H1 (cell line): ENCODE measurements at regions not wholly inside any gene's neighbourhood (a gene's known extent, or its start where the extent isn't known, plus 50 kb on each side); places are given as distances from the start of the nearest gene placed in this dataset.

Source experiments
- CTCF ChIA-PET: fragments of 300-600 bp; sonication (Branson Sonifier 250); formaldehyde crosslinking; loops from one replicate; lab custom pipeline; 2021; ENCODE audit not compliant: partially characterized antibody; lab: Charles Lee
- POLR2A ChIA-PET: fragments of 300-600 bp; sonication (Branson Sonifier 250); formaldehyde crosslinking; loops from one replicate; lab custom pipeline; 2021; ENCODE audit warnings: inconsistent platforms; ENCODE audit not compliant: partially characterized antibody; lab: Charles Lee
- DNase-seq, 2 experiments: peaks; one replicate each; pipeline versions ENCODE4 v3.0.0 to v3.0.0-alpha.2; 2010 to 2022; ENCODE audit warnings: low spot score in 2 of 2, low read depth in 1 of 2, mixed read lengths in 1 of 2
- FAIRE-seq: peaks from 2 replicates; lab custom pipeline; 2011; peaks lifted over from hg19 to GRCh38; lab: Jason Lieb, UNC
- H2AFZ ChIP-seq: 2 replicates; pipeline ENCODE4 v1.8.1; 2012; ENCODE audit warnings: low read length, inconsistent platforms
- H2AK5ac ChIP-seq: 2 replicates; pipeline ENCODE4 v1.6.1; 2013; ENCODE audit warnings: low read depth, low read length
- H2BK120ac ChIP-seq: replicated peaks from 2 replicates; pipeline ENCODE3; 2013; ENCODE audit warnings: low read depth, low read length, inconsistent platforms
- H2BK12ac ChIP-seq: 2 replicates; pipeline ENCODE4 v1.6.1; 2013; ENCODE audit warnings: low read depth, low read length
- H2BK15ac ChIP-seq: 2 replicates; pipeline ENCODE4 v1.6.1; 2013; ENCODE audit warnings: low read length
- H2BK20ac ChIP-seq: 2 replicates; pipeline ENCODE4 v1.6.1; 2013; ENCODE audit warnings: low read length
- H2BK5ac ChIP-seq: 2 replicates; pipeline ENCODE4 v1.6.1; 2013; ENCODE audit warnings: low read depth, low read length
- H3K14ac ChIP-seq: 2 replicates; pipeline ENCODE4 v1.6.1; 2013; ENCODE audit warnings: inconsistent platforms; ENCODE audit not compliant: insufficient read length
- H3K18ac ChIP-seq: 2 replicates; pipeline ENCODE4 v1.6.1; 2013; ENCODE audit warnings: low read length; ENCODE audit errors: extremely low read depth
- H3K23ac ChIP-seq: 2 replicates; pipeline ENCODE4 v1.6.1; 2013; ENCODE audit warnings: inconsistent platforms; ENCODE audit not compliant: insufficient read length
- H3K23me2 ChIP-seq: 2 replicates; pipeline ENCODE4 v1.6.1; 2013; ENCODE audit warnings: low read depth, low read length
- H3K27ac ChIP-seq: 2 replicates; pipeline ENCODE4 v1.6.1; 2011; ENCODE audit warnings: low read depth, low read length, inconsistent platforms
- H3K27me3 ChIP-seq, 4 experiments: replicated peaks in 1 of 4; 1 replicate in 1 of 4; 2 replicates in 3 of 4; pipeline versions ENCODE4 v1.6.1 to v1.8.1; 2011 to 2013; ENCODE audit warnings: low read length in 3 of 4, mild to moderate bottlenecking in 3 of 4, inconsistent platforms in 2 of 4, mixed read lengths in 2 of 4, moderate library complexity in 1 of 4; ENCODE audit not compliant: control insufficient read depth in 3 of 4, insufficient read depth in 3 of 4; ENCODE audit errors: extremely low read depth in 1 of 4
- H3K36me3 ChIP-seq, 4 experiments: 2 replicates each; pipeline versions ENCODE4 v1.6.1 to v1.8.1; 2011 to 2013; ENCODE audit warnings: mild to moderate bottlenecking in 4 of 4, low read length in 3 of 4, moderate library complexity in 2 of 4, control low read depth in 1 of 4, inconsistent platforms in 1 of 4; ENCODE audit not compliant: insufficient read depth in 4 of 4, control insufficient read depth in 2 of 4
- H3K4ac ChIP-seq: replicated peaks from 2 replicates; pipeline ENCODE3; 2013; ENCODE audit warnings: low read length, low read depth, mixed read lengths, inconsistent platforms; ENCODE audit not compliant: insufficient read length
- H3K4me1 ChIP-seq, 4 experiments: replicated peaks in 1 of 4; 1 replicate in 1 of 4; 2 replicates in 3 of 4; pipeline versions ENCODE4 v1.6.1 to v1.8.1; 2011 to 2013; ENCODE audit warnings: low read length in 3 of 4, inconsistent platforms in 2 of 4, mixed read lengths in 1 of 4; ENCODE audit not compliant: insufficient read depth in 4 of 4, control insufficient read depth in 3 of 4
- H3K4me2 ChIP-seq, 2 experiments: 2 replicates each; pipeline versions ENCODE4 v1.6.1 to v1.8.1; 2011 to 2013; ENCODE audit warnings: low read depth in 2 of 2, low read length in 2 of 2, control low read depth in 1 of 2, inconsistent platforms in 1 of 2, mild to moderate bottlenecking in 1 of 2; ENCODE audit not compliant: insufficient read depth in 1 of 2
- H3K4me3 ChIP-seq, 4 experiments: fragments of 200-600, 300-600 bp in 1 of 4; sonication (generic), shearing (Covaris generic), sonication (Bioruptor Twin) in 1 of 4; 2 replicates each; pipeline versions ENCODE4 v1.5.1 to v1.8.1; 2011 to 2016; ENCODE audit warnings: low read length in 4 of 4, low read depth in 3 of 4, control low read depth in 2 of 4, inconsistent platforms in 2 of 4, mild to moderate bottlenecking in 2 of 4, mixed read lengths in 1 of 4, moderate library complexity in 1 of 4; ENCODE audit not compliant: insufficient read depth in 2 of 4; ENCODE audit errors: extremely low read depth in 1 of 4
- H3K56ac ChIP-seq: replicated peaks from 2 replicates; pipeline ENCODE3; 2013; ENCODE audit warnings: low read depth, mild to moderate bottlenecking, mixed read lengths, low read length, inconsistent platforms; ENCODE audit not compliant: insufficient read length
- H3K79me1 ChIP-seq: 2 replicates; pipeline ENCODE4 v1.6.1; 2013; ENCODE audit warnings: low read depth, low read length, control low read depth
- H3K79me2 ChIP-seq, 2 experiments: 2 replicates each; pipeline versions ENCODE4 v1.6.1 to v1.8.1; 2012 to 2013; ENCODE audit warnings: low read length in 2 of 2, mild to moderate bottlenecking in 2 of 2, inconsistent platforms in 1 of 2; ENCODE audit not compliant: insufficient read depth in 2 of 2, control insufficient read depth in 1 of 2
- H3K9ac ChIP-seq, 4 experiments: replicated peaks in 1 of 4; 1 replicate in 1 of 4; 2 replicates in 3 of 4; pipeline versions ENCODE4 v1.6.1 to v1.8.1; 2011 to 2013; ENCODE audit warnings: low read depth in 3 of 4, low read length in 3 of 4, control low read depth in 2 of 4, mild to moderate bottlenecking in 2 of 4, moderate library complexity in 2 of 4, inconsistent platforms in 1 of 4; ENCODE audit errors: extremely low read depth in 1 of 4
- H3K9me3 ChIP-seq, 2 experiments: 2 replicates each; pipeline versions ENCODE4 v1.6.1 to v1.8.1; 2012 to 2013; ENCODE audit warnings: mild to moderate bottlenecking in 2 of 2, moderate library complexity in 2 of 2, control low read depth in 1 of 2, inconsistent platforms in 1 of 2, low read depth in 1 of 2, low read length in 1 of 2, mixed read lengths in 1 of 2; ENCODE audit not compliant: insufficient read depth in 2 of 2
- H4K20me1 ChIP-seq, 2 experiments: replicated peaks in 1 of 2; 2 replicates each; pipeline versions ENCODE3 to v1.8.1; 2011 to 2013; ENCODE audit warnings: inconsistent platforms in 2 of 2, low read length in 2 of 2, mild to moderate bottlenecking in 1 of 2; ENCODE audit not compliant: insufficient read depth in 2 of 2, control insufficient read depth in 1 of 2
- H4K5ac ChIP-seq: 2 replicates; pipeline ENCODE4 v1.6.1; 2013; ENCODE audit warnings: low read length, low read depth, mixed read lengths, inconsistent platforms; ENCODE audit not compliant: insufficient read length
- H4K8ac ChIP-seq: 2 replicates; pipeline ENCODE4 v1.8.0; 2013; ENCODE audit warnings: mild to moderate bottlenecking, moderate library complexity, low read length, inconsistent platforms; ENCODE audit not compliant: insufficient read depth; ENCODE audit errors: extremely low read depth
- H4K91ac ChIP-seq: replicated peaks from 2 replicates; pipeline ENCODE3; 2013; ENCODE audit warnings: low read length, mixed read lengths, inconsistent platforms; ENCODE audit not compliant: insufficient read length
- BRCA1 ChIP-seq: IDR thresholded peaks from 2 replicates; pipeline ENCODE4 v1.6.1; 2012; ENCODE audit warnings: low read depth, low read length, improper control_type of control experiment
- HDAC6 ChIP-seq: IDR thresholded peaks from one replicate; pipeline ENCODE4 v1.7.1; 2012; ENCODE audit warnings: low read depth, mild to moderate bottlenecking, inconsistent platforms, low read length, moderate library complexity
- POU5F1 ChIP-seq: IDR thresholded peaks from 2 replicates; pipeline ENCODE4 v1.6.1; 2011; ENCODE audit warnings: low read depth, mild to moderate bottlenecking, low read length, moderate library complexity
- SAP30 ChIP-seq: fragments of 300-600 bp; sonication (generic); IDR thresholded peaks from 2 replicates; pipeline ENCODE4 v1.7.1; 2012; ENCODE audit warnings: low read length, moderate library complexity, mild to moderate bottlenecking, inconsistent platforms; ENCODE audit not compliant: insufficient read depth, insufficient replicate concordance
- SIX5 ChIP-seq: IDR thresholded peaks from 2 replicates; pipeline ENCODE4 v1.6.1; 2011; ENCODE audit warnings: mild to moderate bottlenecking, low read depth, low read length
- SP4 ChIP-seq: IDR thresholded peaks from 2 replicates; pipeline ENCODE4 v1.6.1; 2012; ENCODE audit warnings: low read length, inconsistent platforms
- ZNF274 ChIP-seq: IDR thresholded peaks from 2 replicates; pipeline ENCODE4 v1.7.0; 2012; ENCODE audit warnings: low read length, borderline replicate concordance; ENCODE audit errors: extremely low read depth
- WGBS, 2 experiments: shearing (Covaris generic) in 1 of 2; methylation state at CpG; one replicate each; pipeline versions ENCODE4 v1.1.6 to v1.1.7; 2013 to 2015; ENCODE audit warnings: low lambda C conversion rate in 2 of 2, mixed read lengths in 2 of 2, inconsistent platforms in 1 of 2, low coverage in 1 of 2, missing lambda C conversion rate in 1 of 2; ENCODE audit not compliant: insufficient replicate concordance in 2 of 2, insufficient coverage in 1 of 2, insufficient read length in 1 of 2; ENCODE audit errors: extremely low coverage in 1 of 2, missing lambda C conversion rate in 1 of 2; 5-methylcytosine and 5-hydroxymethylcytosine counted together
- TF ChIP-seq, protein P1 (sequence below), 3 experiments: IDR thresholded peaks; 1 replicate in 2 of 3; 2 replicates in 1 of 3; pipeline versions ENCODE4 v1.5.1 to v1.6.1; 2011; ENCODE audit warnings: low read length in 3 of 3, mild to moderate bottlenecking in 3 of 3, inconsistent platforms in 2 of 3, low read depth in 1 of 3, moderate library complexity in 1 of 3; ENCODE audit not compliant: insufficient read depth in 1 of 3; ENCODE audit errors: control extremely low read depth in 1 of 3

DNA sequence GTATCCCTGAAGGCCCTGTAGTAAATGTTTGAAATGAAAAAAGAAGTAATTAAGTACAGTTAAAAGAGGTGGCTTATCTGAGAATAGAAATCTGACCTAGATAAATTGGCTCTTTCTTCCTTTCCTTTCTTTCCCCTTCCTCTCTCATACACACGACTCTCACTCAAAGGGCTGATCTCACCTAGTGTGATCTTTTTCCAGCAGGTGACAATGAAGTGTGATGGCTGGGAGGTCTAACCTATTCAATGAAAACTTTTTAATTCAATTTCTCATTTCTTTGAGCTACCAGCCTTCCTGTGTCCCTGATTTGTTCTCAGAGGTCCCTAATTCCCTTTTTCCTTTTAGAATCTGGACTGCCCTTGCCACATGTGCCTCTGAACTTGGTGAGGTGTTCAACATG, 118.0 kb upstream of the RIMS1 start:
- CTCF ChIA-PET, result no interaction called here
- no peaks in the 10 kb centered on the region for H3K36me3 ChIP-seq
- no peaks in the 10 kb centered on the region for H3K79me2 ChIP-seq
- no peak overlapping the region for H3K4me3 ChIP-seq
- H3K18ac ChIP-seq, result no peak overlapping the region
- H2BK15ac ChIP-seq, result no peak overlapping the region
- POLR2A ChIA-PET, result no interaction called here
- no peaks in the 10 kb centered on the region for H3K79me1 ChIP-seq
- no peak overlapping the region for H2AK5ac ChIP-seq
- no peak for FAIRE-seq
- no peak overlapping the region for H2BK5ac ChIP-seq
- no peak overlapping the region for H2AFZ ChIP-seq
- no peak overlapping the region for H3K14ac ChIP-seq
- H4K8ac ChIP-seq, result no peak overlapping the region
- H3K27ac ChIP-seq, result no peak overlapping the region
- H2BK120ac ChIP-seq, result no peak overlapping the region
- DNase-seq, result no peak
- H2BK20ac ChIP-seq, result no peak overlapping the region
- H3K23ac ChIP-seq, result no peak overlapping the region
- no peaks in the 10 kb centered on the region for H4K20me1 ChIP-seq
- no peak overlapping the region for H3K56ac ChIP-seq
- H3K9me3 ChIP-seq, result no peaks in the 10 kb centered on the region
- no peaks in the 10 kb centered on the region for H3K27me3 ChIP-seq
- H3K4ac ChIP-seq, result no peak overlapping the region
- no peaks in the 10 kb centered on the region for H3K4me1 ChIP-seq
- H4K91ac ChIP-seq, result no peak overlapping the region
- H2BK12ac ChIP-seq, result no peak overlapping the region
- H4K5ac ChIP-seq, result no peak overlapping the region
- no peak overlapping the region for H3K9ac ChIP-seq
- no peak overlapping the region for H3K4me2 ChIP-seq
- no peaks in the 10 kb centered on the region for H3K23me2 ChIP-seq
- 80% methylated on average over 1 of the region's 1 CpG; no CpG with 5 or more reads in 1 of the 2 experiments for WGBS, 2 experiments
- TF ChIP-seq, protein P1, sequence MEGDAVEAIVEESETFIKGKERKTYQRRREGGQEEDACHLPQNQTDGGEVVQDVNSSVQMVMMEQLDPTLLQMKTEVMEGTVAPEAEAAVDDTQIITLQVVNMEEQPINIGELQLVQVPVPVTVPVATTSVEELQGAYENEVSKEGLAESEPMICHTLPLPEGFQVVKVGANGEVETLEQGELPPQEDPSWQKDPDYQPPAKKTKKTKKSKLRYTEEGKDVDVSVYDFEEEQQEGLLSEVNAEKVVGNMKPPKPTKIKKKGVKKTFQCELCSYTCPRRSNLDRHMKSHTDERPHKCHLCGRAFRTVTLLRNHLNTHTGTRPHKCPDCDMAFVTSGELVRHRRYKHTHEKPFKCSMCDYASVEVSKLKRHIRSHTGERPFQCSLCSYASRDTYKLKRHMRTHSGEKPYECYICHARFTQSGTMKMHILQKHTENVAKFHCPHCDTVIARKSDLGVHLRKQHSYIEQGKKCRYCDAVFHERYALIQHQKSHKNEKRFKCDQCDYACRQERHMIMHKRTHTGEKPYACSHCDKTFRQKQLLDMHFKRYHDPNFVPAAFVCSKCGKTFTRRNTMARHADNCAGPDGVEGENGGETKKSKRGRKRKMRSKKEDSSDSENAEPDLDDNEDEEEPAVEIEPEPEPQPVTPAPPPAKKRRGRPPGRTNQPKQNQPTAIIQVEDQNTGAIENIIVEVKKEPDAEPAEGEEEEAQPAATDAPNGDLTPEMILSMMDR (IDR thresholded peaks at IDR 0.05; ENCODE audit: control extremely low read depth in 1 of 3, insufficient read depth in 1 of 3, low read depth in 1 of 3, low read length in 3 of 3), result no peak
- TF ChIP-seq SIX5, result no peak
- TF ChIP-seq SAP30, result no peak
- TF ChIP-seq BRCA1, result no peak
- no peak for TF ChIP-seq ZNF274
- TF ChIP-seq POU5F1, result no peak
- TF ChIP-seq HDAC6, result no peak
- TF ChIP-seq SP4, result no peak
